Non-pigmented ciliary epithelial cell (primary cell): ENCODE measurements at regions not wholly inside any gene's neighbourhood (a gene's known extent, or its start where the extent isn't known, plus 50 kb on each side); places are given as distances from the start of the nearest gene placed in this dataset.
A peak's percentile ranks its signal among the peaks of the same experiment; 100 is the strongest.

ENCODE experiments used
- DNase-seq: peaks from one replicate; pipeline ENCODE4 v3.0.0-alpha.2; 2010; ENCODE audit warnings: low read depth

GRCh38 chr9:79329861-79330260, 241.9 kb upstream of the TLE4 start:
- DNase-seq, result no peak

GRCh38 chr9:79334001-79334400, 237.8 kb upstream of the TLE4 start:
- no peak for DNase-seq

- DNase-seq, result no peak
These were observed 237.1 kb upstream of the TLE4 start for GRCh38 chr9:79334711-79335110.

GRCh38 chr9:79335987-79336386, 235.8 kb upstream of the TLE4 start:
- no peak for DNase-seq

- no peak for DNase-seq
These were observed 230.2 kb upstream of the TLE4 start for GRCh38 chr9:79341561-79341960.

- DNase-seq, result no peak
These were observed 225.3 kb upstream of the TLE4 start for GRCh38 chr9:79346350-79347020.

GRCh38 chr9:79352322-79352721, 219.4 kb upstream of the TLE4 start:
- DNase-seq, result no peak

GRCh38 chr9:79353856-79354520, 217.8 kb upstream of the TLE4 start:
- DNase-seq, result peak; percentile 52

- DNase-seq, result no peak
These were observed 214.6 kb upstream of the TLE4 start for GRCh38 chr9:79357194-79357593.

- DNase-seq, result no peak
These were observed 214.1 kb upstream of the TLE4 start for GRCh38 chr9:79357616-79358015.

- DNase-seq, result peak; percentile 30
These were observed 211.1 kb upstream of the TLE4 start for GRCh38 chr9:79360387-79361347.

GRCh38 chr9:79362100-79363081, 209.4 kb upstream of the TLE4 start:
- DNase-seq, result no peak

GRCh38 chr9:79369676-79370075, 202.1 kb upstream of the TLE4 start:
- DNase-seq, result no peak

- no peak for DNase-seq
These were observed 200.5 kb upstream of the TLE4 start for GRCh38 chr9:79371301-79371700.

GRCh38 chr9:79371948-79372555, 199.7 kb upstream of the TLE4 start:
- no peak for DNase-seq

- DNase-seq, result no peak
These were observed 194.4 kb upstream of the TLE4 start for GRCh38 chr9:79377339-79377855.

GRCh38 chr9:79378107-79378506, 193.7 kb upstream of the TLE4 start:
- no peak for DNase-seq

GRCh38 chr9:79382044-79382443, 189.7 kb upstream of the TLE4 start:
- DNase-seq, result no peak

- DNase-seq, result no peak
These were observed 189.3 kb upstream of the TLE4 start for GRCh38 chr9:79382458-79382857.

- no peak for DNase-seq
These were observed 188.7 kb upstream of the TLE4 start for GRCh38 chr9:79383096-79383495.

- no peak for DNase-seq
These were observed 187.7 kb upstream of the TLE4 start for GRCh38 chr9:79384091-79384490.
